HUES64 (cell line): ENCODE measurements at regions not wholly inside any gene's neighbourhood (a gene's known extent, or its start where the extent isn't known, plus 50 kb on each side); places are given as distances from the start of the nearest gene placed in this dataset.

Source experiments
- H3K27ac ChIP-seq: 2 replicates; pipeline ENCODE4 v1.7.0; 2013; ENCODE audit warnings: low read depth, low read length, inconsistent platforms
- H3K27me3 ChIP-seq: 2 replicates; pipeline ENCODE4 v1.6.1; 2013; ENCODE audit warnings: mild to moderate bottlenecking, low read length; ENCODE audit not compliant: insufficient read depth
- H3K36me3 ChIP-seq: 2 replicates; pipeline ENCODE4 v1.6.1; 2013; ENCODE audit warnings: mild to moderate bottlenecking, low read length; ENCODE audit not compliant: insufficient read depth
- H3K4me1 ChIP-seq: 2 replicates; pipeline ENCODE4 v1.6.1; 2013; ENCODE audit warnings: mild to moderate bottlenecking, low read length, moderate library complexity; ENCODE audit not compliant: insufficient read depth
- H3K4me3 ChIP-seq: 2 replicates; pipeline ENCODE4 v1.5.1; 2013; ENCODE audit warnings: mild to moderate bottlenecking, low read length, moderate library complexity
- H3K9ac ChIP-seq: 2 replicates; pipeline ENCODE4 v1.6.1; 2013; ENCODE audit warnings: mild to moderate bottlenecking, low read depth, low read length
- H3K9me3 ChIP-seq: 2 replicates; pipeline ENCODE4 v1.6.1; 2013; ENCODE audit warnings: low read depth, low read length; ENCODE audit not compliant: insufficient read depth
- WGBS: fragments of 150-250, 120-280 bp; methylation state at CpG from one replicate; pipeline ENCODE4 v1.1.7; 2013; ENCODE audit warnings: missing lambda C conversion rate; 5-methylcytosine and 5-hydroxymethylcytosine counted together

GRCh38 chr4:23040539-23040938 is 347.8 kb downstream of the GBA3 start:
- Histone ChIP-seq H3K36me3 (no peaks in the 10 kb centered on the region), H3K9me3 (no peaks in the 10 kb centered on the region), H3K9ac (no peak overlapping the region), H3K27ac (no peak overlapping the region), H3K27me3 (no peaks in the 10 kb centered on the region), H3K4me1 (no peaks in the 10 kb centered on the region), H3K4me3 (no peak overlapping the region)
- WGBS, result 92% methylated on average over 1 of the region's 1 CpG

GRCh38 chr4:23039818-23040217 is 347.1 kb downstream of the GBA3 start:
- Histone ChIP-seq H3K4me3 (no peak overlapping the region), H3K27ac (no peak overlapping the region), H3K9me3 (no peaks in the 10 kb centered on the region), H3K9ac (no peak overlapping the region), H3K36me3 (no peaks in the 10 kb centered on the region), H3K4me1 (no peaks in the 10 kb centered on the region), H3K27me3 (no peaks in the 10 kb centered on the region)
- 81% methylated on average over 1 of the region's 1 CpG for WGBS

- H3K4me1 ChIP-seq, result peaks cover 6% of the 10 kb centered on the region; the same call in 1 of the 2 replicates
- H3K36me3 ChIP-seq, result no peaks in the 10 kb centered on the region
- no peak overlapping the region for H3K9ac ChIP-seq
- H3K27ac ChIP-seq, result no peak overlapping the region
- 89% methylated on average over 5 of the region's 5 CpGs for WGBS
- no peak overlapping the region for H3K4me3 ChIP-seq
- no peaks in the 10 kb centered on the region for H3K9me3 ChIP-seq
- no peaks in the 10 kb centered on the region for H3K27me3 ChIP-seq
These were observed 346.1 kb downstream of the GBA3 start for GRCh38 chr4:23038626-23039491.

- no peaks in the 10 kb centered on the region for H3K36me3 ChIP-seq
- H3K4me1 ChIP-seq, result peaks cover 9% of the 10 kb centered on the region
- H3K27ac ChIP-seq, result no peak overlapping the region
- H3K9ac ChIP-seq, result no peak overlapping the region
- H3K9me3 ChIP-seq, result no peaks in the 10 kb centered on the region
- H3K4me3 ChIP-seq, result no peak overlapping the region
- no peaks in the 10 kb centered on the region for H3K27me3 ChIP-seq
- WGBS, result 98% methylated on average over 8 of the region's 10 CpGs
These were observed 344.3 kb downstream of the GBA3 start for GRCh38 chr4:23036921-23037495.

GRCh38 chr4:23036503-23036902 is 343.8 kb downstream of the GBA3 start:
- Histone ChIP-seq H3K27me3 (no peaks in the 10 kb centered on the region), H3K9ac (no peak overlapping the region), H3K4me3 (no peak overlapping the region), H3K4me1 (peaks cover 9% of the 10 kb centered on the region), H3K27ac (no peak overlapping the region), H3K36me3 (no peaks in the 10 kb centered on the region), H3K9me3 (no peaks in the 10 kb centered on the region)
- WGBS, result 92% methylated on average over 3 of the region's 3 CpGs

DNA sequence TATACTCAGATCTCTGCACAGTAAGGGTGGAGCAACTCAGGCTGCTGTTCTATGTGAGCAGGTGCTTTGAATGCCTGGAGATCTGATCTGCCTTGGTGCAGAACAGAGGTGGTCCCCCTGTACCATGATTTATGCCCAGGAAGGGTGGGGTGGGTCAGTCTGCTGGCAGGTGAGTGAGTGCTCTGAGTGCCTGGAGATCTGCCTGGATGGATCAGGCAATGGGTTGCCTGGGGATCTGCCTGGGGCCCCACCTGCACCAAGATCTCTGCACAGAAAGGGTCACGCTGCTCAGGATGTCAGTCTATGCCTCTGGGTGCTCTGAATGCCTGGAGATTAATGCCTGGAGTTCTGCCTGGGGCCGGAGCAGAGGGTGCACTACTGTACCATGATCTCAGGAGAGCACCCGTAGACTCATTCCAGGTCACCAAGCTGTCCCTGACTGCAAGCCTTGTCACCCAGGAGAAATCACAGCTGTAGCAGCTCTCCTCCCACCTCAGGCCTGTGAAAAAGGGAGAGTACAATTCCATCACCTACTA is 342.9 kb downstream of the GBA3 start:
- Histone ChIP-seq H3K9ac (no peak overlapping the region), H3K27ac (no peak overlapping the region), H3K4me3 (no peak overlapping the region), H3K4me1 (peaks cover 9% of the 10 kb centered on the region), H3K36me3 (no peaks in the 10 kb centered on the region), H3K27me3 (no peaks in the 10 kb centered on the region), H3K9me3 (no peaks in the 10 kb centered on the region)
- 93% methylated on average over 3 of the region's 3 CpGs for WGBS

- Histone ChIP-seq H3K9me3 (no peaks in the 10 kb centered on the region), H3K9ac (no peak overlapping the region), H3K4me3 (no peak overlapping the region), H3K27ac (no peak overlapping the region), H3K36me3 (no peaks in the 10 kb centered on the region), H3K4me1 (peaks cover 9% of the 10 kb centered on the region), H3K27me3 (no peaks in the 10 kb centered on the region)
These were observed 342.0 kb downstream of the GBA3 start for GRCh38 chr4:23034731-23035130.

DNA sequence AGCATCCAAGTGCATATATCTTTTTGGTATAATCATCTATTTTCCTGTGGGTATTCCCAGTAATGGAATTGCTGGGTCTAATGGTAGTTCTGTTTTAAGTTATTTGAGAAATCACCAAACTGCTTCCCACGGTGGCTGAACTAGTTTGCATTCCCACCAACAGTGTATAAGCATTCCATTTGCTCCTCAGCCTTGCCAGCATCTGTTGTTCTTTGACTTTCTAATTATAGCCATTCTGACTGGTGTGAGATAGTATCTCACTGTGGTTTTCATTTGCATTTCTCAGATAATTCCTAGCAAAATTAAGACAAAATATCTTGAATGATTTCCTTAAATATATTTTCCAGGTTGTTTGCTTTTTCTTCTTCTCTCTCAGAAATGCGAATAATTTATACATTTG is 341.1 kb downstream of the GBA3 start:
- no peak overlapping the region; the same call in 1 of the 2 replicates for H3K27ac ChIP-seq
- H3K27me3 ChIP-seq, result no peaks in the 10 kb centered on the region
- no peak overlapping the region for H3K4me3 ChIP-seq
- peaks cover 9% of the 10 kb centered on the region for H3K4me1 ChIP-seq
- no peak overlapping the region for H3K9ac ChIP-seq
- no peaks in the 10 kb centered on the region for H3K36me3 ChIP-seq
- H3K9me3 ChIP-seq, result no peaks in the 10 kb centered on the region
- WGBS, result 25% methylated on average over 1 of the region's 2 CpGs

GRCh38 chr4:23028875-23029274 is 336.1 kb downstream of the GBA3 start:
- H3K9ac ChIP-seq, result no peak overlapping the region

GRCh38 chr4:23023666-23024065 is 330.9 kb downstream of the GBA3 start:
- H3K4me1 ChIP-seq, result peaks cover 4% of the 10 kb centered on the region; the same call in 1 of the 2 replicates
- no peaks in the 10 kb centered on the region for H3K9me3 ChIP-seq
- no peak overlapping the region for H3K27ac ChIP-seq
- no peaks in the 10 kb centered on the region for H3K36me3 ChIP-seq
- H3K4me3 ChIP-seq, result no peak overlapping the region
- no CpG with 5 or more reads among the region's 1 CpG for WGBS
- H3K9ac ChIP-seq, result no peak overlapping the region
- H3K27me3 ChIP-seq, result no peaks in the 10 kb centered on the region

More at GRCh38 chr4:23028875-23029274, 336.1 kb downstream of the GBA3 start:
- Histone ChIP-seq H3K4me3 (no peak overlapping the region), H3K27me3 (no peaks in the 10 kb centered on the region), H3K36me3 (no peaks in the 10 kb centered on the region), H3K9me3 (no peaks in the 10 kb centered on the region), H3K4me1 (peaks cover 3% of the 10 kb centered on the region; the same call in 1 of the 2 replicates), H3K27ac (no peak overlapping the region)
- 96% methylated on average over 3 of the region's 3 CpGs for WGBS

- Histone ChIP-seq H3K9ac (no peak overlapping the region), H3K4me3 (no peak overlapping the region), H3K27ac (no peak overlapping the region), H3K27me3 (no peaks in the 10 kb centered on the region), H3K9me3 (no peaks in the 10 kb centered on the region), H3K4me1 (peaks cover 4% of the 10 kb centered on the region; the same call in 1 of the 2 replicates), H3K36me3 (no peaks in the 10 kb centered on the region)
These were observed 330.4 kb downstream of the GBA3 start for GRCh38 chr4:23023121-23023520.
